Left lung (tissue), 4 donors: ENCODE measurements at regions not wholly inside any gene's neighbourhood (a gene's known extent, or its start where the extent isn't known, plus 50 kb on each side); places are given as distances from the start of the nearest gene placed in this dataset.

Experiments
- ATAC-seq: fragments of 200-7000 bp; cut with Tn5 transposase; one replicate; pipeline ENCODE4 v1.9.1; 2020; ENCODE audit warnings: moderate library complexity
- DNase-seq, 4 donors: peaks; one replicate each; pipeline ENCODE4 v3.0.0-alpha.2; 2013 to 2020
- H3K27ac ChIP-seq, 2 donors: fragments of 200-600 bp; sonication (generic) in 1 of 2; one replicate each; pipeline versions ENCODE4 v1.5.0 to v1.8.0; 2020 to 2021
- H3K27me3 ChIP-seq, 2 donors: fragments of 200-600 bp; sonication (generic) in 1 of 2; one replicate each; pipeline versions ENCODE4 v1.5.0 to v1.8.0; 2020 to 2021
- H3K36me3 ChIP-seq, 2 donors: fragments of 200-600 bp; sonication (generic) in 1 of 2; one replicate each; pipeline versions ENCODE4 v1.5.0 to v1.8.0; 2020 to 2021
- H3K4me1 ChIP-seq, 2 donors: fragments of 200-600 bp; one replicate each; pipeline ENCODE4 v1.8.0; 2021
- H3K4me3 ChIP-seq, 2 donors: fragments of 200-600 bp; sonication (generic) in 1 of 2; one replicate each; pipeline versions ENCODE4 v1.5.0 to v1.8.0; 2020 to 2021; ENCODE audit warnings: mild to moderate bottlenecking in 1 of 2
- H3K9me3 ChIP-seq, 2 donors: fragments of 200-600 bp; sonication (generic) in 1 of 2; one replicate each; pipeline versions ENCODE4 v1.5.0 to v1.8.0; 2020 to 2021
- intact Hi-C, 2 donors: fragments of 100-400 bp; cut with DNase I; formaldehyde crosslinking; loops; one replicate each; pipeline versions ENCODE4 v1.11.2 to v1.14.2; 2022
- TF ChIP-seq, protein P1 (sequence below), 2 donors: fragments of 200-600 bp; sonication (generic) in 1 of 2; IDR thresholded peaks; one replicate each; pipeline versions ENCODE4 v1.5.0 to v1.8.0; 2021; ENCODE audit warnings: antibody characterized with exemption in 2 of 2
- donor health status: DM: no; HTN: yes; CAD: no.
- donor health status: DM: no; HTN: no; CAD: no.

DNA sequence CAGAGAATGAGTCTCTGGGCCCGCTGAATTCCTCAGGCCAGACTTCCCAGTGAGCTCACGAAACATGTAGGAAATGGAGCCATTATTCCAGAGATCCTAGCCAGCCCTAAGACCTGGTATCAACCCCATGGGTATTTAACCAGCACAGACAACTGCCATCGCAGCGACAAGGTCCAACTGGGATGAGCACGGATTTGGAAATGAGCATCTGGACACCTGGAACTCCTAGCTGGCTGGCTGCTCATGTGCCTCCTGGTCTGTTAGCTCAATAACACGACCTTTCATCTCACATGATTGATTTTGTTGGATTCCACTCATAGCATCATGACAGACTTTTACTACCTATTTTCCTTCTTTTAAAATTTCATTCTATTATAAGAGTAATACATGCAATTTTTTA lies 51.0 kb downstream of the POU3F3 start:
- no peaks in the 10 kb centered on the region for H3K4me1 ChIP-seq
- ATAC-seq (no peak), DNase-seq (no peak)
- no peak overlapping the region for H3K4me3 ChIP-seq
- H3K27me3 ChIP-seq: no peaks in the 10 kb centered on the region
- TF ChIP-seq, protein P1, sequence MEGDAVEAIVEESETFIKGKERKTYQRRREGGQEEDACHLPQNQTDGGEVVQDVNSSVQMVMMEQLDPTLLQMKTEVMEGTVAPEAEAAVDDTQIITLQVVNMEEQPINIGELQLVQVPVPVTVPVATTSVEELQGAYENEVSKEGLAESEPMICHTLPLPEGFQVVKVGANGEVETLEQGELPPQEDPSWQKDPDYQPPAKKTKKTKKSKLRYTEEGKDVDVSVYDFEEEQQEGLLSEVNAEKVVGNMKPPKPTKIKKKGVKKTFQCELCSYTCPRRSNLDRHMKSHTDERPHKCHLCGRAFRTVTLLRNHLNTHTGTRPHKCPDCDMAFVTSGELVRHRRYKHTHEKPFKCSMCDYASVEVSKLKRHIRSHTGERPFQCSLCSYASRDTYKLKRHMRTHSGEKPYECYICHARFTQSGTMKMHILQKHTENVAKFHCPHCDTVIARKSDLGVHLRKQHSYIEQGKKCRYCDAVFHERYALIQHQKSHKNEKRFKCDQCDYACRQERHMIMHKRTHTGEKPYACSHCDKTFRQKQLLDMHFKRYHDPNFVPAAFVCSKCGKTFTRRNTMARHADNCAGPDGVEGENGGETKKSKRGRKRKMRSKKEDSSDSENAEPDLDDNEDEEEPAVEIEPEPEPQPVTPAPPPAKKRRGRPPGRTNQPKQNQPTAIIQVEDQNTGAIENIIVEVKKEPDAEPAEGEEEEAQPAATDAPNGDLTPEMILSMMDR (IDR thresholded peaks at IDR 0.05): no peak
- intact Hi-C loops: no loop called here
- H3K36me3 ChIP-seq: no peaks in the 10 kb centered on the region
- no peak overlapping the region for H3K27ac ChIP-seq
- no peaks in the 10 kb centered on the region for H3K9me3 ChIP-seq

DNA sequence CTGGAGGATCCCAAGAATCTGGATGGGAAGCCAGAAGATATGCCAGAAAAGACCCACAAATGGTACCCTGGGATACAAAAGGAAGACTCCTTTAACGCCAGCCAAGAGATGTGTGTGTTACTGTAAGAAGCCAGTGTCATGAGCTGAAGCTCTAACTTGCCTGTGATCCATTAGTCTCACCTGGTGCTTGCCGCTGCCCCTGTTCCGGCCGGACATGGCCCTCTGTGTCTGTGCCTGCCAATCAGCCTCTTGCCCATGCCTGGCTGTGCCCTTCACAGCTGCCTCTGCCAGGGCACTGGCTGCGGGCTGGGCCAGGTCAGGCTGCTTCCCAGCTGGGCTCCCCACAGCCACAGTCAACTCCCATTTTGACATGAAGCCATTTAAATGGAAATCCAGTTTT lies 55.4 kb downstream of the POU3F3 start:
- H3K4me1 ChIP-seq: no peaks in the 10 kb centered on the region
- intact Hi-C loops: no loop called here
- no peaks in the 10 kb centered on the region for H3K36me3 ChIP-seq
- DNase-seq (no peak), ATAC-seq (no peak)
- no peak overlapping the region for H3K4me3 ChIP-seq
- H3K9me3 ChIP-seq: no peaks in the 10 kb centered on the region
- no peak overlapping the region for H3K27ac ChIP-seq
- TF ChIP-seq, protein P1 (IDR thresholded peaks at IDR 0.05): no peak
- H3K27me3 ChIP-seq: no peaks in the 10 kb centered on the region

DNA sequence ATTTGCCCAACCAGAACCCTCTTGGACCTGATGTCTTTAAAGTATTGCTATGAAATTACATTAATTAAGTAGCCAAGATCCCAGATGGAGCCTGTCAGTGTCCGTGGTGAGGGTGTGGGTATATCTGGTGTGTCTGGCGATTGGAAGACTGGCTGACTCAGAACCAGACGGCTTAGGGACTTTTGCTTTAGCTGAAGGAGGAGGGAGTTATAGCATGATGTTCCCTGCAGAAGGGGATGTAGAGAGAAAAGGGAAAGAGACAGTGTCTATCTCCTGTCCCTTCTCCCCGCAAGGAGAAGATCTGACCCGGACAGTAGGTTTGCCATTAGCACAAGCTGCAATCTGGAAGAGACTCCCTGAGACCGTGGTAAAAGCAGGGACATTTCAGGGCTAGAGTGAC lies 60.6 kb downstream of the POU3F3 start:
- ATAC-seq (no peak), DNase-seq (no peak)
- no peak overlapping the region for H3K27ac ChIP-seq
- intact Hi-C loops: no loop called here
- H3K27me3 ChIP-seq: no peaks in the 10 kb centered on the region
- H3K4me1 ChIP-seq: no peaks in the 10 kb centered on the region
- no peaks in the 10 kb centered on the region for H3K9me3 ChIP-seq
- TF ChIP-seq, protein P1 (IDR thresholded peaks at IDR 0.05): no peak
- no peak overlapping the region for H3K4me3 ChIP-seq
- no peaks in the 10 kb centered on the region for H3K36me3 ChIP-seq

DNA sequence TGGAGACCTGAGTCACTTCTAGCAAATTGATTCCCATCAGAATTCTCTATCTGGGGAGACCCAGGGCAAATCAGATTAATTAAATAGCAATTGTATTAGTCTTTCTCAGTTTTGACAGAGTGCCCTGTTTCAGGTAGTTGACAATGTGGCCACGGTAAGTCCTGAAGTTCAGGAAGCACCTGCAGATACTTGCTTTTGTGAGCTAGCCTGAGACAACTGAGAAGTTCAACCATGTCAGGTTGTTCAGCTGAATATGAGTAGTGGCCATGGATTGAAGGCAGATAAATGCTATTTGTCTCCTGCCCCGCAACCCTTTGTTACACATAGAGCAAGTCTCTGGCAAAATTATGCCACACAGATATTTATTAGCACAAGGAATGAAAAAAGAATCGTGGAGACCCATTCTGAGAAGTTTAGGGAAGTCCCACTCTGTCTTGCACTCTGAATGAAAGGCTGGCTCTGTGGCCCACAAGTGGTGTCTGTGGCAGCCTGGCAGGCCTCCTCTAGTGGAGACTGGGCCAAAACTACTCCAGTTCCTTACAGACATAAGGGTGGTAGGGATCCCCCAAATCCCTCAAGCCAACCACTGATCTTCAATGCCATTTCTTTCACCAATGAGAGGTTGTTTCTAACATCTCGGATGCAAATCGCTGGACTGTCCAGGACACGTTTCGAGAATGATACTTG lies 61.3 kb downstream of the POU3F3 start:
- ATAC-seq (no peak), DNase-seq (no peak)
- no peak overlapping the region for H3K4me3 ChIP-seq
- intact Hi-C loops: no loop called here
- no peaks in the 10 kb centered on the region for H3K27me3 ChIP-seq
- H3K36me3 ChIP-seq: no peaks in the 10 kb centered on the region
- no peaks in the 10 kb centered on the region for H3K9me3 ChIP-seq
- TF ChIP-seq, protein P1 (IDR thresholded peaks at IDR 0.05): no peak
- no peak overlapping the region for H3K27ac ChIP-seq
- no peaks in the 10 kb centered on the region for H3K4me1 ChIP-seq

DNA sequence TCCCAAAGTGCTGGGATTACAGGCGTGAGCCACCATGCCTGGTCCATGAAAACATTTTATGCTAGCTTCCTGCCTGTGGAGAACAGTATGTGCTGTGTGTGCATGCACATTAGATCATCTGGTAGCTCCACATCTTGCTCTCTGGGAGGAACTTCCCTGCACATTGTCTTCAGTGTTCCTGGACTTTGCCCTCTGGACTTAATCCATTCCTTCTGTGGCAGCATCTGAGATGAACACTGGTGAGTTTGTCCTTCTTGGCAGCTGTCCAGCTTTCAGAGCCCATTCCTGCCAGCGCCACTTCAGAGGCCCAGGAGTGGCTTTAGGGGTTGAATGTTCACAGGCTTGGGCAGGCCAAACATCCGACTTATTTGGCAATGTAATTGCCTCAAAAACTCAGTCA lies 65.2 kb downstream of the POU3F3 start:
- DNase-seq (no peak), ATAC-seq (no peak)
- intact Hi-C loops: no loop called here
- Histone ChIP-seq H3K36me3 (no peaks in the 10 kb centered on the region), H3K4me1 (no peaks in the 10 kb centered on the region), H3K4me3 (no peak overlapping the region), H3K9me3 (peaks cover 0 to 2% of the 10 kb centered on the region in 2 donors), H3K27ac (no peak overlapping the region), H3K27me3 (no peaks in the 10 kb centered on the region)
- TF ChIP-seq, protein P1 (IDR thresholded peaks at IDR 0.05): no peak
